Panc1 (cell line): ENCODE measurements at regions not wholly inside any gene's neighbourhood (a gene's known extent, or its start where the extent isn't known, plus 50 kb on each side); places are given as distances from the start of the nearest gene placed in this dataset.

Experiments used
- CTCF ChIP-seq: fragments of 450-650 bp; IDR thresholded peaks from 2 replicates; pipeline ENCODE4 v1.5.1; 2017; ENCODE audit warnings: mild to moderate bottlenecking
- POLR2AphosphoS5 ChIP-seq: IDR thresholded peaks from 2 replicates; pipeline ENCODE4 v1.6.1; 2012; ENCODE audit warnings: mild to moderate bottlenecking, low read depth, low read length, moderate library complexity

- TF ChIP-seq CTCF, result no peak
- TF ChIP-seq POLR2AphosphoS5, result no peak
Measured at GRCh38 chr2:125885340-125885739, 770.6 kb upstream of the GYPC start.
